Right kidney (tissue), 1 donor: ENCODE measurements at regions not wholly inside any gene's neighbourhood (a gene's known extent, or its start where the extent isn't known, plus 50 kb on each side); places are given as distances from the start of the nearest gene placed in this dataset.
"Not testable (repeated sequence)": the region's sequence is repeated elsewhere in the genome, so short reads cannot be mapped to it uniquely, and the experiment has no call there.

Source experiments
- DNase-seq: peaks from one replicate; pipeline ENCODE4 v3.0.0-alpha.2; 2016

GRCh38 chr22:49340406-49340805 is 487.3 kb downstream of the BRD1 start:
- no peak for DNase-seq

- not testable (repeated sequence) for DNase-seq
Measured at GRCh38 chr22:49336483-49336882, 491.2 kb downstream of the BRD1 start.

GRCh38 chr22:49334976-49335375 is 492.7 kb downstream of the BRD1 start:
- no peak for DNase-seq

- no peak for DNase-seq
Measured at GRCh38 chr22:49334449-49334789, 493.3 kb downstream of the BRD1 start.

- no peak for DNase-seq
Measured at GRCh38 chr22:49333206-49333605, 494.5 kb downstream of the BRD1 start.

GRCh38 chr22:49332691-49333090 is 495.0 kb downstream of the BRD1 start:
- no peak for DNase-seq

- DNase-seq: no peak
Measured at GRCh38 chr22:49331878-49332277, 495.8 kb downstream of the BRD1 start.

GRCh38 chr22:49331223-49331815 is 496.4 kb downstream of the BRD1 start:
- no peak for DNase-seq

- no peak for DNase-seq
Measured at GRCh38 chr22:49330421-49331222, 497.1 kb downstream of the BRD1 start.

- no peak for DNase-seq
Measured at GRCh38 chr22:49329636-49330035, 498.0 kb downstream of the BRD1 start.

GRCh38 chr22:49328630-49329405 is 498.9 kb downstream of the BRD1 start:
- DNase-seq: no peak

- no peak for DNase-seq
Measured at GRCh38 chr22:49328118-49328475, 499.6 kb downstream of the BRD1 start.

- DNase-seq: no peak
Measured at GRCh38 chr22:49327411-49328117, 500.1 kb downstream of the BRD1 start.

- no peak for DNase-seq
Measured at GRCh38 chr22:49326558-49326957, 501.1 kb downstream of the BRD1 start.

GRCh38 chr22:49325531-49326395 is 501.9 kb downstream of the BRD1 start:
- no peak for DNase-seq

- no peak for DNase-seq
Measured at GRCh38 chr22:49324527-49325491, 502.9 kb downstream of the BRD1 start.

- no peak for DNase-seq
Measured at GRCh38 chr22:49323751-49324415, 503.8 kb downstream of the BRD1 start.

- DNase-seq: no peak
Measured at GRCh38 chr22:49322861-49323622, 504.6 kb downstream of the BRD1 start.

- no peak for DNase-seq
Measured at GRCh38 chr22:49322231-49322630, 505.4 kb downstream of the BRD1 start.
